Suppressor macrophage treated with lipopolysaccharide for 4 hours (primary cell): ENCODE measurements at regions not wholly inside any gene's neighbourhood (a gene's known extent, or its start where the extent isn't known, plus 50 kb on each side); places are given as distances from the start of the nearest gene placed in this dataset.
"Not testable (repeated sequence)": the region's sequence is repeated elsewhere in the genome, so short reads cannot be mapped to it uniquely, and the experiment has no call there.

Source experiments
- DNase-seq: peaks from one replicate; pipeline ENCODE4 v3.0.0-alpha.2; 2020

- DNase-seq = no peak
Observed at GRCh38 chr12:3371018-3371417, 120.0 kb upstream of the PRMT8 start.

GRCh38 chr12:3375326-3375725, 115.7 kb upstream of the PRMT8 start:
- DNase-seq = no peak

- DNase-seq = peak; percentile 29
Observed at GRCh38 chr12:3376779-3377455, 114.1 kb upstream of the PRMT8 start.

- DNase-seq = no peak
Observed at GRCh38 chr12:3378655-3379054, 112.3 kb upstream of the PRMT8 start.

GRCh38 chr12:3379079-3379478, 111.9 kb upstream of the PRMT8 start:
- DNase-seq = no peak

- no peak for DNase-seq
Observed at GRCh38 chr12:3380200-3381043, 110.6 kb upstream of the PRMT8 start.

- no peak for DNase-seq
Observed at GRCh38 chr12:3381059-3382047, 109.7 kb upstream of the PRMT8 start.

- no peak for DNase-seq
Observed at GRCh38 chr12:3389986-3390385, 101.0 kb upstream of the PRMT8 start.

- not testable (repeated sequence) for DNase-seq
Observed at GRCh38 chr12:3397596-3397995, 93.4 kb upstream of the PRMT8 start.

- DNase-seq = no peak
Observed at GRCh38 chr12:3398196-3398789, 92.7 kb upstream of the PRMT8 start.

GRCh38 chr12:3405821-3406220, 85.2 kb upstream of the PRMT8 start:
- DNase-seq = no peak

GRCh38 chr12:3407723-3408122, 83.3 kb upstream of the PRMT8 start:
- no peak for DNase-seq

- no peak for DNase-seq
Observed at GRCh38 chr12:3409662-3410061, 81.3 kb upstream of the PRMT8 start.

- no peak for DNase-seq
Observed at GRCh38 chr12:3416159-3416558, 74.8 kb upstream of the PRMT8 start.

- DNase-seq = no peak
Observed at GRCh38 chr12:3416670-3417069, 74.3 kb upstream of the PRMT8 start.

- no peak for DNase-seq
Observed at GRCh38 chr12:3417113-3417512, 73.9 kb upstream of the PRMT8 start.

GRCh38 chr12:3417937-3418462, 73.0 kb upstream of the PRMT8 start:
- DNase-seq = no peak

- DNase-seq = no peak
Observed at GRCh38 chr12:3418609-3419390, 72.2 kb upstream of the PRMT8 start.

- DNase-seq = no peak
Observed at GRCh38 chr12:3419558-3419957, 71.4 kb upstream of the PRMT8 start.

- no peak for DNase-seq
Observed at GRCh38 chr12:3420693-3421092, 70.3 kb upstream of the PRMT8 start.

GRCh38 chr12:3421191-3421978, 69.6 kb upstream of the PRMT8 start:
- no peak for DNase-seq
